ENCODE measurements at regions not wholly inside any gene's neighbourhood (a gene's known extent, or its start where the extent isn't known, plus 50 kb on each side); places are given as distances from the start of the nearest gene placed in this dataset.
A peak's percentile ranks its signal among the peaks of the same experiment; 100 is the strongest.

- Histone ChIP-seq H3K9me3 (replicated peaks; ENCODE audit: control insufficient read depth, insufficient read depth, low read depth, low read length) (no peaks in the 10 kb centered on the region), H3K4me2 (ENCODE audit: insufficient read depth, low read length) (no peak overlapping the region), H3K4me1 (replicated peaks in 1 of 2; ENCODE audit: control insufficient read depth in 2 of 2, insufficient read depth in 2 of 2, low read length in 2 of 2) (no peaks in the 10 kb centered on the region), H3K27me3 (ENCODE audit: control insufficient read depth in 2 of 2, insufficient read depth in 2 of 2, low read length in 2 of 2) (no peaks in the 10 kb centered on the region), H3K9ac (ENCODE audit: insufficient read depth in 1 of 2, low read depth in 2 of 2, low read length in 2 of 2) (no peak overlapping the region), H3K27ac (ENCODE audit: extremely low read depth, low read depth, low read length) (no peak overlapping the region), H3K79me2 (ENCODE audit: control insufficient read depth, insufficient read depth, low read length) (no peaks in the 10 kb centered on the region), H3K36me3 (ENCODE audit: control insufficient read depth, insufficient read depth, low read length) (no peaks in the 10 kb centered on the region), H3K9me1 (ENCODE audit: control insufficient read depth, insufficient read depth, low read length) (no peaks in the 10 kb centered on the region), H4K20me1 (replicated peaks; ENCODE audit: control insufficient read depth, insufficient read depth, low read length) (no peaks in the 10 kb centered on the region), H3K4me3 (no peak overlapping the region), H2AFZ (ENCODE audit: low read depth, low read length) (no peak overlapping the region)
- no peak for ATAC-seq
- FAIRE-seq = no peak
- DNase-seq (ENCODE audit: extremely low read depth in 1 of 4, low spot score in 3 of 4) = no peak
- in situ Hi-C loops (cut with MboI) = no loop called here
- WGBS (ENCODE audit: insufficient coverage, low coverage, missing lambda C conversion rate) = 0% methylated on average over 1 of the region's 1 CpG
- TF ChIP-seq ZNF75A (CRISPR knock-in tag; IDR thresholded peaks at IDR 0.05) = no peak
- BruUV-seq (replicated peaks) = no TSS peak
- intact Hi-C loops (cut with micrococcal nuclease) = no loop called here
- ChIA-PET CTCF (ENCODE audit: low intra/inter-chr PET ratio) (no interaction called here), POLR2A (no interaction called here)
Observed at GRCh38 chr6:67411036-67411435, 1224.0 kb upstream of the ADGRB3 start.

- Histone ChIP-seq H3K27me3 (ENCODE audit: control insufficient read depth in 2 of 2, insufficient read depth in 2 of 2, low read length in 2 of 2) (no peaks in the 10 kb centered on the region), H3K4me1 (replicated peaks in 1 of 2; ENCODE audit: control insufficient read depth in 2 of 2, insufficient read depth in 2 of 2, low read length in 2 of 2) (no peaks in the 10 kb centered on the region), H3K9ac (ENCODE audit: insufficient read depth in 1 of 2, low read depth in 2 of 2, low read length in 2 of 2) (no peak overlapping the region), H2AFZ (ENCODE audit: low read depth, low read length) (no peak overlapping the region), H3K36me3 (ENCODE audit: control insufficient read depth, insufficient read depth, low read length) (no peaks in the 10 kb centered on the region), H3K9me3 (replicated peaks; ENCODE audit: control insufficient read depth, insufficient read depth, low read depth, low read length) (peaks cover 3% of the 10 kb centered on the region), H3K27ac (ENCODE audit: extremely low read depth, low read depth, low read length) (no peak overlapping the region), H3K4me2 (ENCODE audit: insufficient read depth, low read length) (no peak overlapping the region), H3K4me3 (no peak overlapping the region), H4K20me1 (replicated peaks; ENCODE audit: control insufficient read depth, insufficient read depth, low read length) (no peaks in the 10 kb centered on the region), H3K9me1 (ENCODE audit: control insufficient read depth, insufficient read depth, low read length) (no peaks in the 10 kb centered on the region), H3K79me2 (ENCODE audit: control insufficient read depth, insufficient read depth, low read length) (no peaks in the 10 kb centered on the region)
- 3% methylated on average over 2 of the region's 2 CpGs for WGBS (ENCODE audit: insufficient coverage, low coverage, missing lambda C conversion rate)
- ChIA-PET CTCF (ENCODE audit: low intra/inter-chr PET ratio) (no interaction called here), POLR2A (no interaction called here)
- ATAC-seq = no peak
- in situ Hi-C loops (cut with MboI) (no loop called here), intact Hi-C loops (cut with micrococcal nuclease) (no loop called here)
- peak; percentile 47; the same call in 1 of the 2 replicates for TF ChIP-seq CEBPZ (IDR thresholded peaks at IDR 0.05; ENCODE audit: borderline replicate concordance, low read depth, low read length)
- TF ChIP-seq HCFC1 (IDR thresholded peaks at IDR 0.05; ENCODE audit: low read depth, low read length) = no peak
- TF ChIP-seq CBX3 (IDR thresholded peaks at IDR 0.05; ENCODE audit: borderline replicate concordance in 1 of 2, low read length in 2 of 2) = peak in 1 of 2 experiments; percentile 17; a peak in 1 of 3 replicates
- peak; percentile 36; the same call in 1 of the 2 replicates for TF ChIP-seq TRIM28 (IDR thresholded peaks at IDR 0.05)
- TF ChIP-seq ZFP36 (IDR thresholded peaks at IDR 0.05; ENCODE audit: low read depth, low read length, partially characterized antibody) = peak; percentile 74
- no peak for FAIRE-seq
- no TSS peak for BruUV-seq (replicated peaks)
- DNase-seq (ENCODE audit: extremely low read depth in 1 of 4, low spot score in 3 of 4) = no peak
Observed at GRCh38 chr6:67394254-67394653, 1240.8 kb upstream of the ADGRB3 start.

Measured in K562 (cell line).